HG02678 (cell line): ENCODE measurements at regions not wholly inside any gene's neighbourhood (a gene's known extent, or its start where the extent isn't known, plus 50 kb on each side); places are given as distances from the start of the nearest gene placed in this dataset.
"Not testable (repeated sequence)": the region's sequence is repeated elsewhere in the genome, so short reads cannot be mapped to it uniquely, and the experiment has no call there.

ENCODE experiments used
- ATAC-seq: cut with Tn5 transposase; IDR thresholded peaks from one replicate; pipeline ENCODE4 v1.9.1; 2021; ENCODE audit warnings: mild to moderate bottlenecking, moderate library complexity; ENCODE audit not compliant: unreplicated experiment

GRCh38 chr2:57126410-57126809 is 920.2 kb upstream of the VRK2 start:
- ATAC-seq: no peak

DNA sequence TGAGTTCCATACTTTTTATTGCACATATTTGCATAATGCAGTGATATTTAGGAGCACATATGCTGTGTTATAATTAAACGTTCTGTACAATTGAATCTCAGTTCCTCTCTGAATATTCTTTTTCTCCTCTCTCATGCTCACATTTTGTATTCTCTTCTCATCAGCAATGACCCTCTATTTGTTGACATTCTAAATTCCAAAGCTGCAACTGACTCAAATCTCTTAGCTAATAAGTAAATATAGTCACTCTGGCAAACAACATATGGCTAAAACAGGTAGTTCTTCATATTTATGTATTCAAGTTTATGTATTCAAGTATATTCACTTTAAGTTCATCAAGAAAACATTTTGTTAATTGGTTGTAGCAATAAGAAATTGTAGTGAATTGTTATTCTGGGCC is 907.4 kb upstream of the VRK2 start:
- ATAC-seq: no peak

DNA sequence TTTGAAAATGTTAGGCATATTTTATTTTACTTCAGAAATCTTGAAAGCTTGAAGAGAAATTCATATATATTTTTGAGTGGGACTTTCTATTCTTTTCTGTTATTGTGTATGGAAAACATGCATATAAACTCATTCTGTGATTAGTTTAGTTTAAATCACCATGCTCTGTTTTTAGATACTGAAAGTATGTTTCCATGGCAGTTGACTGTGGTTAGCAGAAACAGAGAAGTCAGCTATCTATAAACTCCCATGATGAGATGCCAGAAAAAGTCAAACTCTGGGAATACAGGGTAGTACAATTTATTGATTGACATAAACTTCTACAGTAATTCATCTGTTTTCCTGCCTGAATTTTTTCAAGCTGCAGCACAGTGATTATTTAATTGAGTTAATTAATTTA is 905.3 kb upstream of the VRK2 start:
- peak; percentile 40 for ATAC-seq

DNA sequence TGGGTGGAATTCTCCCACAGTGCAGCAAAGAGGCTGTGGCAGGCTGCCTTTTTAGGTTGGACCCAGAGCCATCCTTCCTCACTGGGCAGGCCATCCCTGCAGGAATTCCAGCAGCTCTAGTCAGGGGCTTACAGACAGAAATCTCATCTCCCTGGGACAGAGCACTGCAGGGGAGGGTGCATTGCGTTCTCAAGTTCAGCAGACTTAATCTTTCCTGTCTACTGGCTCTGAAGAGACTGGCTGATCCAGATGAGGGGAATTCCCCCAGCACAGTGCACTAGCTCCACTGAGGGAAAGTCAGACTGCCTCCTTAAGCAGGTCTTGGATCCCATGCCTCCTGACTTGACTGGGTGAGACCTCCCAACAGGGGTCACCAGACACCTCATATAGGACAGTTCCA is 899.7 kb upstream of the VRK2 start:
- ATAC-seq: no peak

DNA sequence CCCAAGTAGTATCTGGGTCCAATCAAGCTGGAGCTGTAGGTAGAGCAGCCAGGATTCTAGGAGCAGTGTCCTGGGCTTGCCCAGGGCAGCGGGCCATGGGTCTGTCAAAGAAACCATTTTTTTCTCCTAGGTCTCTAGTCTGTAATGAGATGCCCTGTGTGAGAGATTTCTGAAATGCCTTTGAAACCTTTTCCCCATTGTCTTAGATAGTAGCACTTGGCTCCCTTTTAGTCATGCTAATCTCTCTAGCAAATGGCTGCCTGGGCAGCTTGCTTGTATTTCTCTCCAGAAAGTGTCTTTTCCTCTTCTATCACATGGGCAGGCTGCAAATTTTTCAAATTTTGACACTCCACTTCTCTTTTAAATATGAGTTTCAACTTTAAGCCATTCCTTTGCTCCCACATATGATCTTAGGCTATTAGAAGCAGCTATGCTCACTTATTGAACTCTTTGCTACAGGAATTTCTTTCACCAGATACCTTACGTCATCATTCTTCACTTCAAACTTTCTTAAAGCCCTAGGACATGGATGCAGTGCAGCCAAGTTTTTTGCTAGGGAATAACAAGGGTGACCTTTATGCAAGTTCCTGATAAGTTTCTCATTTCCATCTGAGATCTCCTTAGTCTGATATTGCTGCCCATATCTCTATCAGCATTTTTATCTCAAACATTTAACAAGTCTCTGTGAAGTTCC is 890.2 kb upstream of the VRK2 start:
- ATAC-seq: no peak

DNA sequence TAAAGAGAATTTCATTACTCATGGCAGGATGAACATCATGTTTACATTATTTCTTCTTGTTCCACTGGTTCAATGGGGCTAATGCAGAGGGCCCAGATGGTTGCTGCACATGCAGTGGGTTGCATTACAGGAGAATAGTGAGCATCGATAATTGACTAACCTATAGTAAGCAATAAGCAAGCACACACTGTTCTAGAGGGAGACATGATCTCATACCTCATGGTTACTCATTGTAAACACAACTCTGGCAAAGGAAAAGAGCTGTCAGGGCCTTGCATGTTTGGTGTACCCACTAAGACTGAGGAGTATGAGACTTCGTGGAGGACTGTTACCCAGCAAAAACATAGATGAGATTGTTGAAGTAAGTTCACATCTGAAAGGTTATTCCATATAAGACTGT is 885.6 kb upstream of the VRK2 start:
- no peak for ATAC-seq

GRCh38 chr2:57177176-57177575 is 869.4 kb upstream of the VRK2 start:
- no peak for ATAC-seq

DNA sequence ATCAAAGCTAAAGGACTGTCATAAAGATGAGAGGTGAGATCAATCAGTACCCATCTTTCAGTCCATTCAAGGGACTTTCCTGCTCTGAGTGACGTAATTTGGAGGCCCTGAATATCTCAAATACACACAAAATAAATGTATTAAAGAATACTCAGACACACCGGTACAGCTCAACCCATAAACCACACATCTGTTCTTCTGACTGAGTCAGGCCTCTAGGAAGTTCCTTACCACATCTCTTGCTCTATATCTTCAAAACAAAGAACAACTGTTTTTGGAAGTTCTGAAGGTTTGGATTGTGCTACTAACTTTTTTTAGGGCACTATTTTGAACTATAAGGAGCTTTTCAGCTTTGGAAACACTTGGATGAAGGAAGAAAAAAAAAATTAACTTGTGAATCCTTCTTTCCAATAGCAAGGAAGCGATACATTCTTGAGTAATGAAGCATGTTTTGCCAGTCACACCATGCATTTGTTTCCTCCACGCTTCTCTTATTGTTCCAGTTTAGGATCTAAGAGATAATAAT is 866.5 kb upstream of the VRK2 start:
- ATAC-seq: no peak

- no peak for ATAC-seq
Observed at GRCh38 chr2:57180678-57181077, 865.9 kb upstream of the VRK2 start.

GRCh38 chr2:57181315-57182038 is 865.1 kb upstream of the VRK2 start:
- ATAC-seq: no peak

DNA sequence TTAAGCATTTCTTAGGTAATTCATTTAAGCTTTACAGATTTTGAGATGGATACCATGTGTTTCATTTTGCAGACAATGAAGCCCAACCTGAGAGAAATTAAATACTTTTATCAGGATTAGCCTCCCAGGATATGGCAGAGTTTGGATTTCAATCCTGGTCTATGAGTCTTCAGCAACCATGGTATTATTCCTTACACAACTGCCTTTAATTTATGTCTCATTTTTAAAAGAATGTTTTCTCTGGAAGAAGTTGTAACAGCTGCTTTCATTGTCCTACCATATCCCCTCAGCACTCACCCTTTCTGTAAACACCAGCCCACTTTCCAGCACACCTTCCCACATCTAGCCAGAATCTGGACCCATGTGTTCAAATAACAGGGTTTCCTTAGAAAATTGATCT is 863.7 kb upstream of the VRK2 start:
- ATAC-seq: no peak

DNA sequence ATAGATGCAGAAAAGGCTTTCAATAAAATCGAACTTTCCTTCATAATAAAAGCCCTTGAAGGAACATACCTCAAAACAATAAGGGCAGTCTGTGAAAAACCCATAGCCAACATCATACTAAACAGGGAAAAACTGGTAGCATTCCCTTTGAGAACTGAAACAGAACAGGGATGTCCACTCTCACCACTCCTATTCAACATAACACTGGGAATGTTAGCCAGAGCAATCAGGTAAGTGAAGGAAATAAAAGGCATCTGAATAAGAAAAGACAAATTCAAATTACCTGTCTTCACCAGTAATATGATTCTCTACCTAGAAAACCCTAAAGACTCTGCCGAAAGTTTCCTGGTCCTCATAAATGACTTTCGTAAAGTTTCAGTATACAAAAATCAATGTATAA is 861.0 kb upstream of the VRK2 start:
- ATAC-seq: no peak

- ATAC-seq: no peak
Observed at GRCh38 chr2:57190007-57190406, 856.6 kb upstream of the VRK2 start.

DNA sequence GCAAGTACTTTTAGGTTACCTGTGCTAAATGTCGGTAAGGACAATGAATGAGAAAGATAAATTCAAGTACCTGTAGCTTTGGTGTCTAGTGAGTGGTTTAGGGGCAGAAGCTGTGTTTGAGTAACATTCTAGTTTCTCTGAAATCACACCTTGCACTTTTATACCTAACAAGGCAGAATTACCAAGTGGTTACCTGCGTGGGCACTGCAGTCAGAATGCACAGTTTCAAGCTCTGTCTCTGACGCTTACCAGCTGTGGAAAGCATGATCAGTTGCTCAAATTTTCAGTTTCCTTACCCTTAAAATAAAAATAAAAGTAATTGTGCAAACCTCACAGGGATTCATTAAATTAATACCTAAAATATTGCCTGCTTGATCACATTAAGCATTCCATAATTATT is 846.9 kb upstream of the VRK2 start:
- ATAC-seq: no peak

DNA sequence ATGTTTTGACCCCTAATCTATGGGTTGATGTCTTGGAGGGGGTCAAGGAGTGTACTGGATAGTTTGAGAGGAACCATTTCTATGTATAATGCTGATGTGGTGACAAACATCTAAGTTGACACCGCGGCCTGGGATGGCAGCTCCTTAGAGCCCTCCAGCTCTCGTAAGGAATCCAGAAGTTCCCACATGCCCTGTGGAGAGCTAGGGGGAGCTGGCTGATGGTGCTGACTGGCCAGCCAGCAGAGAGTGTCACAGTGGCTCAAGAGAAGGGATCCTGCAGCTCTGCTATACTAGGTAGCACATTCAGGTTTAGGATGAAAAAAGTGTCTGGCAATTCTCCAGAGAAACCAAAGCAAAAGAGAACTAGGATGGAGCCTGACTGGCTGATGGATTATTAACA is 842.2 kb upstream of the VRK2 start:
- no peak for ATAC-seq

DNA sequence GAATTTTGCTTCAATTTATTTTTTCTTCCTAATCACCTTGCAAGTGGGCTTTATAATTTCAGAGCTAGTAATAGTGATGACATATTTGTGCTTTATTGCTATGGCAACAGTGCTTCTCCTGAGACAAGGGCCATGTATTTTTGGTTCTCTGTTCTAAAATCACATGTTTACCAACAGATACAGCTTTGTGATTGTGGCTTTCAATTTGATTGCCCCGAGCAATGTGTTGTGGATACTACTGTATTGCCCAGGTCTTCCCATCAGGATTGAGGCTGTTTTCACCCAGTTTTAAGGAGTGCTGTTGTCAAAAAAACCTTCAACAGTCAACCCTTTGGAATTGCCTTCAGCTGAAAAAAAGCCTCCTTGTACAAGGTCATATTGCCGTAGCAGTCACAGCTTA is 841.4 kb upstream of the VRK2 start:
- no peak for ATAC-seq

DNA sequence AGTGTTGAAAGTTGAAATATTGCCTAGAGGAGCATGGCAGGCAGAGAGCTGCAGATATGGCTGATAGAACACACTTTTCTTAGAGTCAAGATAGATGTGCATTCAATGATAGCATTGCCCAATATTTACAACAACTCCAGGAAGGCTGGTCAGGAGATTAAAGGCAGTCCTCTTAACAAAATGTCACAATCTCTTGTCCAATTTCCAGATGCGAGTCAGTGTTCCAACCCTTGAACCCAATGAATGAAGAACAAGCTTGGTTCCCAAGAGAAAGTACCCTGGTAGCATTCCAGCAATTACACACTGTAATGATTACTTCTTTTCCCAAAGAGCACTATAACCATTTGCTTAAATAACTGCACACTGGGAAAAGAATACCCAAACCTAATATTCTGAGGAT is 839.4 kb upstream of the VRK2 start:
- no peak for ATAC-seq

GRCh38 chr2:57209799-57210198 is 836.8 kb upstream of the VRK2 start:
- ATAC-seq: no peak

DNA sequence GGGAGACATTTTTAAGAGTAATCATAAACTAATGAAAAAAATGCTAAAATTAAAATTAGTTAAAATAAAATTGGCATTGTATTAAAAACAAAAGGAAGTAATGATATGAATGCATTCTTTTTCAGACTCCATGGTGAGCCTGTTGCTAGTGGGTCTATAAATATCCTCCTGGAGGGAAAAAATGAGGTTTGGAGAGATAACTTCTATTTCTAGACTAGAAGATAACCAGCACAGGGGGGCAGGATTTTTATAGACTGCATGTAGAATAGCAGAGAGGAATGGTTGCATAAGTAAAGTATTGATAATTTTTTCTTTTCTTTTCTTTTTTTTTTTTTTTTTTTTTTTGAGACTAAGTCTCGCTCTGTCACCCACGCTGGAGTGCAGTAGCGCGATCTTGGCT is 835.8 kb upstream of the VRK2 start:
- ATAC-seq: no peak

- ATAC-seq: no peak
Observed at GRCh38 chr2:57217013-57217412, 829.6 kb upstream of the VRK2 start.

DNA sequence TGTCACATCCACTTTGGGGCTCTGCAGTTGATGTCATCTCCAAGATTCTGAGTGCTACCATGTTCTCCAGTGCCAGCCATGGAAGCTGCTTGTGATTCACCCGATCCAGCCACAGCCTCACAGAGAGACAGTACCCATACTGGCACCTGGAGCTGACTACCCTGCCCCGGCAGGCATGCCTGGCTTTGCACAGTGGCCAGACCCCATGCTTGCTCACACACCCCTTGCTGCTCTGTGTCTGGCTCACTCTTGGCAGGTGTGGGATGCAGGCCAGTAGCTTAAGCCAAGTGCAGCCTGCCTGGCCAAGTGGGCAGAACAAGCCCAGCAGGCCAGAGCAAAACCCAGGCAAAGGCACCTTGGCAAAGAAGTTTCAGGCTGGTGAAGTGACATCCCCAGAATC is 828.4 kb upstream of the VRK2 start:
- ATAC-seq: no peak

DNA sequence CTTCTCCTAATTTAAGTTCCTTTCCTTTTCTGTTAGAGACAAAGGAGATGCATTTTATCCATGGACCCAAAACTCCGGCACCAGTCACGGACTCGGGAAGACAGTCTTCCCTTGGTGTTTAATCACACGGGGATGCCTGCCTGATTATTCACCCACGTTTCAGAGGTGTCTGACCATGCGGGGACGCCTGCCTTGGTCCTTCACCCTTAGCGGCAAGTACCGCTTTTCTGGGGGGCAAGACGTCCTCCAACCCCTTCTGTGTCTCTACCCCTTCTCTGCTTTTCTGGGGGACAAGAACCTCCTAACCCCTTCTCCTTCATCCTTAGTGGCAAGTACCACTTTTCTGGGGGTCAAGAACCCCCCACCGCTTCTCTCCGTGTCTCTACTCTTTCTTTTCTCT is 816.9 kb upstream of the VRK2 start:
- not testable (repeated sequence) for ATAC-seq

DNA sequence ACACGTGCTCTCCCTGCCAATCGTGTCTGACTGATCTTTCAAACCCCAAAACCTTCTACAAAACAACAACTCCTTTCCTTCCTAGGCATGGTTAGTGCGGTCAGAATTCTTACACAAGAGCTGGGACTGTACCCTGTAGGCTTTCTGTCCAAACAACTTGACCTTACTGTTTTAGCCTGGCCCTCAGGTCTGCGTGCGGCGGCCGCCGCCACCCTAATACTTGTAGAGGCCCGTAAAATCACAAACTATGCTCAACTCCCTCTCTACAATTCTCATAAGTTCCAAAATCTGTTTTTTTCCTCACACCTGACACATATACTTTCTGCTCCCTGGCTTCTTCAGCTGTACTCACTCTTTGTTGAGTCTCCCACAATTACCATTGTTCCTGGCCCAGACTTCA is 814.3 kb upstream of the VRK2 start:
- ATAC-seq: not testable (repeated sequence)
